ENCODE measurements at regions not wholly inside any gene's neighbourhood (a gene's known extent, or its start where the extent isn't known, plus 50 kb on each side); places are given as distances from the start of the nearest gene placed in this dataset.

DNA sequence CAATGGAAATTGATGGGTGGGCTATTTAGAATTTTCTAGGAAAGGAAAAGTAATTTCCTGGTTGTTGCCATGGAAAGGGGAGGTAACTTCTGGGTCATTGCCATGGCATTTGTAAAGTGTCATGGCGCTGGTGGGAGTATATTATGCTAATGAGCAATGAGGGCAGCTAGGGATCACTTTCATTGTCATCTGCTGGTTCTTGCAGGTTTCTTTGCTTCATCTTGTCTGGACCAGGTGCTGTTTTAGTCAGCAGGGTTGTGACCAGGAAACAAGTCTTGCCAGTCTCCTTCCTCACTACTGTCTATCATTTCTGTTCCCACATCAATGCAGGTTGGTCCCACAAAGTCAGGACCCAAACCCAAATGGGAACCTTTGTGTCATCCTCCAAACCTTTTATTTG is 237.6 kb upstream of the C11orf87 start:
- no peak for DNase-seq

DNA sequence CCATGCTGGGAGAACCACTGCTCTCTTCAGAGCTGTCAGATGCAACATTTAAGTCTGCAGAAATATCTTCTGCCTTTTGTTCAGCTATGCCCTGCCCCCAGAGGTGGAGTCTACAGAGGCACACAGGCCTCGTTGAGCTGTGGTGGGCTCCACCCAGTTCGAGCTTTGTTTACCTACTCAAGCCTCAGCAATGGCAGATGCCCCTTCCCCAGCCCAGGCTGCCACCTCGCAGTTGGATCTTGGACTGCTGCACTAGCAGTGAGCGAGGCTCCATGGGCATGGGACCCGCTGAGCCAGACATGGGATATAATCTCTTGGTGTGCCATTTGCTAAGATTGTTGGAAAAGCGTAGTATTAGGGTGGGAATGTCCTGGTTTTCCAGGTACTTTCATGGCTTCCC is 229.1 kb upstream of the C11orf87 start:
- no peak for DNase-seq

DNA sequence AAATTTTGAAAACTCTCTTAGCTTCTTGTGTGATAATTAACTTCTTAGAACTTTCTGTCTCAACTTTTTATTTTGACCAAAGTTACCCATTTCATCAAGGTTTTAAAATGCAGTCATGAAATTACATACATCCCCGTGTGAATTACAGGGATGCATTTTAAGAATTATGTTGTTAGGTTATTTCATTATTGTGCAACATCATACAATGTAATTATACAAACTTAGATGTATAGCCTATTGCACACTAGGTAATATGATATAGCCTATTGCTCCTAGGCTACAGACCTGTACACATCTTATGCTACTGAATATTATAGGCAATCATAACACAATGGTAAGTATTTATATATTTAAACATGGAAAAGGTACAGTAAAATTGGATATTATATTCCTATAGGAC is 228.1 kb upstream of the C11orf87 start:
- DNase-seq = no peak

DNA sequence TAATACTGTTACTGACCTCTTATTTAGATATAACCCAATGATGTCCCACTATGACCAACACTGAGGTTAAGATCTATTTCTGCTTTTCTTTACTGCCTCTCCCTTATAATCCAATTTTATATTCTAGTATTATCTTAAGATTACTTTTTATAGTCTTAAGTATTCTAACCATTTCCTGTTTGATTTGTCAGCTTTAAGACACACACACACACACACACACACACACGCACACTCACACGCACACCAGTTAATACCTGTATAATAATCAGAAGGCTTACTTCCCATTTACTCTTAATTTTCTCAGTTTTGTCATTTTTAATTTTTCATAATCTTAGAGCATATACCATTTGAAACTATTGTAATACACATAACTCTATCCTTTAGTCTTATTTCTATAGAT is 226.0 kb upstream of the C11orf87 start:
- DNase-seq = no peak

DNA sequence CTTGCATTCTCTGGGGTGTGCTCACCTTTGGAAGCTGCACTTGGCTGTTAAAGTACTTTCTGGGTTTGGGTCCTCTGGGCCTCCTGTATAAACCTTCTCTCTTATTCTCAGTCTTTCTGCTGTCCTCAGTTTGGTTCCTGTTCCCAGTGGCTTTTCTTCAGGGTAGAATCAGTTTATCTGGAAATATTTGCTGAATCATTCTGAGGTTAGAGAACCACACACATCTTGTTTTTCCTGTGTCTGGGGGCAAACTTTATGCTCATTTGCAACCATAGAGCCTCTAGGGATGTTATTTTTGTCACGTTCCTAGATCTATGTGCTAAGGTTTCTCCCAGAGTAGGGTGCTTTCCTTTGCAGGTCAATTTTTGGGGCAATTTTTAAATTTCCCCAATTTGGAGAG is 224.3 kb upstream of the C11orf87 start:
- DNase-seq = no peak

DNA sequence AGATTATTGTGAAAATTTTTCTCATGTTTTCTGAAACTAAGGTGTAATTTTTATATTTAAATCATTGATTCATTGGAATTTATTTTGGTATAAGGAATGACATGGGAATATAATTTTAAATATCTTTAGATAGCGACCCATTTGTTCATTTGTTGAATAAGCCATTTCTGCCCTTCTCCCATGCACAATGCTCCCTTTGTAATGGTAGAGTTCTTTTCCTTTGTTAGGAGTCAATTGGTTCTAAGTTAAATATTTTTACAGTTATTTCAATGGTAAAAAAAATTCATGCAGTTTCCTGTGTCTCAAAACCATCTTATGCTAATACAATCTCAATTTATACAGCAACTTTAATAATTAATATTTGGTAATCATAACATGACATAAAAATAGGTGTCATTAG is 218.8 kb upstream of the C11orf87 start:
- DNase-seq = no peak

DNA sequence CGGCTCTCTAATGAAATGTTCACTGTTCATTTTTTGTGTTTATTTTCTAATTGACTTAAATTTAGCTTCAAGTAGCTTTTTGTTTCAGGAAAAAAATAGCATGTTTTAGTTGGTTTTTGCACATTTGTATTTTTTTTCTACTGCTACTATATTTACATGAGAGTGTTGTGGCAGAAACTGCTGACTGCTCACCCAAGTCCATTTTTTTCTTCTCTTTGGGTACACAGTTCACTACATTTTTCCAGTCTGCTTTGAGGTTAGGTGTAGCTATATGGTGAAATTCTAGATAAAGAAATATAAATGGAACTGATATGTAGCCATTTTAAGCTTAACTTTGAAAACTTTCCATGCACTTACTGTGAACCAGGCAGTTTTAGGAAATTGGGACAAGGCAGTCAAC is 216.7 kb upstream of the C11orf87 start:
- no peak for DNase-seq

DNA sequence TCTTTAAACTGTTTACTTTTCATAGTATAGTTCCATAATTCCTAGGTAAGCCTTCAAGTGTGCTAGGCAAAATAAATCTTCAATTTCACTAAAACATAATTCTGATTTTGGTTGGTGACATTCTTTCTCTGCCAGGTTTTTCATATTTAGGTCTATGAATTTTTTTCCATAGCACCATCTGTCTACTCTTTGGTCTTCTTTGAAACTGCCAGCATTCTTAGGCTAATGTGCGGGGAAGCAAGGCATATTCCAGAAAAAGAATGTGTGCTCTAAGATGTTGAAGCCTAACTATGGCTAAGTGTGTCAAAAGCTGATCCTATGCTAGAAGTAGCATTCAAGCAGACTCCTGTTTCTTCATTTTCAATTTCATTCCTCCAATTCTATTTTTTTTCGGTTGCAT is 213.9 kb upstream of the C11orf87 start:
- DNase-seq = no peak

DNA sequence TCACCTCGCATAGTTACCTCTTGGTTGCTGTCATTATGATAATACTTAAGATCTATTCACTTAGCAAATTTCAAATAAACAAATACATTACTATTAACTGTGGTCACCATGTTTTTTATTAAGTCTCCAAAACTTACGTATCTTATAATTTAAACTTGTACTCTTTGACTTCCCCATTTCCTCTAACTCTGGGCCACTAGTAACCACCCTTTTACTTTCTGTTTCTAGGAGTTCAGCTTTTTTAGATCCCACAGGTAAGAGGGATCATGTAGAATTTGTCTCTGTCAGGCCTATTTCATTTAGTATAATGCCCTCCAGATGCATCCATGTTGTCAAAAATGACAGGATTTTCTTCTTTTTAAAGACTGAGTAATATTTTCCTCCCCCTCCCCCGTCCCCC is 212.4 kb upstream of the C11orf87 start:
- no peak for DNase-seq

DNA sequence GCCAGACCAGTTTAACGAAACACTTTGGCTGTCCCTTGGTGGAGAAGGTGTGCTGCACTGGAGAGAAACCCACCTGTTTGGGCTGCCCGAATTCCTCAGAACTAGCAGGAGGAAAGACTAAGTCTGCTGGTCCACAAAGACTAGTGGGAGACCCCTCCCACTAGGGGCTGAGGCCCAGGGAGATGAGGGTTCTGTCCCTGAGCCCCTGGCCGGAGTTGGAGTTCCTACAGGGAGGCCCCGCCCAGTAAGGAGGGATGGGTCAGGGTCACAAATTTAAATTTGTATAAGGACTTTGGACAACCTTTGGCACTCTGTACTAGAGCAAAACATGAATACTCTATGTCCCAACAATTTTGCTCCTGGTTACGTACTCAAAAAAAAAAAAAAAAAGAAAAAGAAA is 200.8 kb upstream of the C11orf87 start:
- no peak for DNase-seq

DNA sequence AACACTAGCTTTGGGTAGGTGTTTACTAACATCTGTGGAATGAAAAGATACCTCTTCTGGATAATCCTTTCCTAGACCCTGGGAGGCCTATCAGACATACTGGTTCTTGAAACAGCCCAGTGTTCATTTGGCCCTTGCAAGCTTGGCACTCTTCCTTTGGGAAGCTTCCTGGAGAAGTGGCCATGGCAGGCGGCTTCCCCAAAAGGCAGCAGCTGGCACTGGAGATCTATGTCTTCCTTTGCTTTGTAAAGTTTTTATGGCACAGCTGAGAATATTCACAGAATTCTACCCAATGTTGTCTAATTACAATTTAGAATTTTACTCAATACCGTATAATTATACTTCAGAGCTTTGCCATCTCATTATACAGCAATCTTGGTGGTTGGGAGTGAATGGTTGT is 199.2 kb upstream of the C11orf87 start:
- DNase-seq = no peak

DNA sequence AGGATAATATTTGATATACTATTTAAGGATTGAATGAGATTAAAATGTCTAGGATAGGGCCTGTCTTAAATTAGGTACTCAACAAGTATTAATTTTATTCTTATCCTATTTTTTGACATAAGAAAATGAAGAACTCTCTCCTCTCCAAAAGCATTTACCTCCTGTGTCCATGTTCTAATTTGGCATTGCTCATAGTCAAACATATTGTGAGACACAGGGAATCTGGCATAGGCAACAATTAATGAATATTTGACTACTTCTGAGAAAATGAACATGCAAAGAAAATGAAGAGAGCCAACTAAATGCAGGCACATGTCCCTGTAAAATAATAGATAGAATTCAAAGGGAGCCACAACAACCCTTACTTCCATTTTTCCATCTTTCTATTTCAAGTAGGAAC is 198.5 kb upstream of the C11orf87 start:
- no peak for DNase-seq

DNA sequence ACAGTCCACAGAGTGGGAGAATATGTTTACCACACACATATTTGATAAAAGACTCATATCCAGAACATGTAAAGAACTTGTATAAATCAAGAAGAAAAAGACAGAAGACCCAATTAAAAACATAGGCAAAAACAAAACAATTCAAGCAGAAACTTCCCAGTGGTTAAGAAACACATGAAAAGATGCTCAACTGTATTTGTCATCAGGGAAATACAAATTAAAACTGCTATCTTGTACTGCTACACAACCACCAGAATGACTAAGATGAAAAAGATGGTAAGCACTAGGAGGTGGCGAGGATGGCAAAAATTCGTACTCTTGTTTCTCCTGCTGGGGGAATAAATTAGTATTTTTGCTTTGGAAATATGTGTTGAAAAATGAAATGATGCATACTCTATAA is 192.3 kb upstream of the C11orf87 start:
- no peak for DNase-seq

DNA sequence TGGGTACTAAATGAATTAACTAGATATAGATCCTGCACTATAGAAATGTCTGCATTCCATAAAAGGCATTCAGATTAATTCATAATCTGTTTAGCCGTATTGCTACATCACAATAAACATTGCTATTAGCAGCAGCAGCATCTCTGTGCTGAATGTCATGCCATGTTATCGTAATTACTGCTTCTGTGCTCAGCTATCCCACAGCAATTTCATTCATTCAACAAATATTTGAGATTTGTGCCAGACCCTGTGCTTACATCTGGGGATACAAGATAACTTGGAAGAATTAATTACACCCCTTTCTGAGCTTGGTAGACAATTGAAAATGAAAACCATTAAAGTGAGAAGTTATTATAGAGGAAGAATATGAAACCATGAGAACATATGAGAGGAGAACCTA is 185.8 kb upstream of the C11orf87 start:
- no peak for DNase-seq

DNA sequence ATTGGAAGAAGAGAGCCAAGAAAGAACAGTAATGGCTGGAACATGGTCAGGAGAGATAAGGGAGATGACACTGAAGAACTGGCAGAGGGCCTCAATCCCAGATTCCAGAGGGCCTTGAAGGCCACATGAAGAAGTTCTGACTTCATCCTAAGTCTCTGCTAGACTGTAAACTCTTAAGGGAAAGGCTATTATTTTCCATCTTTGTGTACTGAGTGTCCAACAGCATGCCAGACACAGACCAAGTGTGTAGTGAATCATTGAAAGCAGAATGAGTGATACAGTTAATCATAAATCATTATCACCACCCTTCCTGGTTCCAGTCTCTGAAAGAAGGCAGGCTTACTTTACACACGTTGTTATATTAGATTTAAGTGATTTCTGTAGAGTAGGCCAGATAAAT is 185.3 kb upstream of the C11orf87 start:
- no peak for DNase-seq

DNA sequence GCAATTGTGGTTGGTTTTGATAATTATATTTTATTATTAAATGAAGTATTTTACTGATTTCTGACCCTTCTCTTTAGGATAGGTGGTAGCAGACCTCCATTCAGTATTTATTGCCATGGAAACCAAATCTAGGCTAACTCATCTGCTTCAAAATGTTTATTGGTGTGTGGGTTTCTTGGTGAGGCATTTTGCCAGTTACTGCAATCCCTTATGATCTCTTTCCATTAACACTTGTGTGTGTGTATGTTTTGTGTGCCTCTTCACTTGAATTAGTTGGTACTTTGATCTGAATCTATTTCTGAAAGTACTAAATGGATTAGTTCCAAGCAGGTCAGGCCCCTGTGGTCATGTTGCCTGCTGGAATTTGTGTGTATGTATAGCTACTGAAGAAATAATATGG is 184.4 kb upstream of the C11orf87 start:
- no peak for DNase-seq

DNA sequence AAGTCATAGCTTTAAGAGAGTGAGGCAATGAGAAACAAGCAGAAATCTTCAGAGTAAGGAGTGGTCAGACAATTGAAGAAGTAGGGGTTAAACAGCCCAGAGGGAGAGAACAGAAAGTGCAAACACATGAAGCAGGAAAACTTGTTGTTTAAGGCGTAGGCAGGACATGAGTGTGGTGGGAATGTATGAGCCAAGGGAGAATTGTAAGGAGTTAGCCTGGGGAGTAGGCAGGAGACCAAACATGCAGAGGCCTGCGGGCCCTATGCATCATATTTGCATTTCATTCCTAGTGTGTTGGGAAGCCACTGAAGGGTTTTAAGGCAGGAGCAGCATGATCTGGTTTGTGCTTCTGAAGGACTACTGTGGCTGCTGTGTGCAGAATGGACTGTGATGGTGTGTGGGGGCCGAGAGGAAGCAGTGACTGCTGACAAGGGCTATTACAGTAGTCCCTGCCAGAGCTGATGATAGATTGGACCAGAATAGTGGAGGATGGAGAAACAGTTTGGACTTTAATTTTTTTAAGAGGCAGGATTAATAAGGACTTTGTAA is 179.9 kb upstream of the C11orf87 start:
- DNase-seq = no peak

DNA sequence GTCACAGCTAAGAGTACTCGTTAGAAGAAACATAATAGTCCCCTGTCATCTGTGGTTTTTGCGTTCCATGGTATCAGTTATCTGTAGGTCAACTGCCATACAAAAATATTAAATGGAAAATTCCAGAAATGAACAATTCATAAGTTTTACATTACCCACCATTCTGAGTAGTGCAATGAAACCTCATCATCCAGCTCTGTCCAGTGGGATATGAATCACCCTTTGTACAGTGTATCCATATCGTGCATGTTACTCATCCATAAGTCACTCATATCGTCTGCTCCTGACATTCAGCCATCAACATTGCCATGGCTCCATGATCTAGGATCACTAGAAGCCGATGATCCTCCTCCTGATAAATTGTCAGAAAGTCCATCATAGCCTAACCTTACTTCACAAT is 174.9 kb upstream of the C11orf87 start:
- DNase-seq = no peak

DNA sequence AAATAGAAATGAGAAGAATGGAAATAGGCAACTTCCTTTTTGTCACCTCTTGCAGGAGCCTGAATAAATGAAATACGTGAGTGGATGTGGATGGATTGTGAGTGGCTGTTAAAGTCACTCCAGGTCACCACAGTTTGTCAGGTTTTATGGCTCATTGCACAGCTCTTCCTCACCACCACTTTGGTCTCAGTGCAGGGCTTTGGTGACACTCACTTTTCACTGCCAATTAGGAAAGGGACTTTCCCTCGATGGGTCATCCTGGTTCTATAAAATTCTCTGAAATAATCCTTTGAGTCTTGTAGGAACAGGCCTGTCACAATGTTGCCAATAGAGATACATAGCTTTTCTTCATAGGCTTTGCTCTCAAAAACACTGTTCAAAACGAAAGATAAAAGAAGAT is 172.4 kb upstream of the C11orf87 start:
- DNase-seq = no peak

DNA sequence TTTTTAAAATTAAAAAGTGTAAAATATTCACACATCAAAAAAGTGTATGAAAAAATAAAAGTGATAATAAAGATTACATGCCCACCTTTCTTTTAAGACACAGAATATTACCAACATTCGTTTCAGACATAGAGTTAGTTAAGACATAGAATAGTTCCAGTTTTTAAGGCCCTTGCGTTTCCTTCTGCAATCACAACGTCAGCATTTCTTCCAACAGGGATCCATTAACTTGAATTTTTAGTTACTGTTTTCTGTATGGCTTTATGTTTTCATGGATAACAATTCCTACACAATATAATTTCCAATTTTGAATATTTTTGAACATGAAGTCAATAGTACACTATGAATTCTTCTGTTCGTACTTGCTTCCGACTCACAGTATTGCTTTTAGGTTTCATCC is 170.8 kb upstream of the C11orf87 start:
- no peak for DNase-seq

DNA sequence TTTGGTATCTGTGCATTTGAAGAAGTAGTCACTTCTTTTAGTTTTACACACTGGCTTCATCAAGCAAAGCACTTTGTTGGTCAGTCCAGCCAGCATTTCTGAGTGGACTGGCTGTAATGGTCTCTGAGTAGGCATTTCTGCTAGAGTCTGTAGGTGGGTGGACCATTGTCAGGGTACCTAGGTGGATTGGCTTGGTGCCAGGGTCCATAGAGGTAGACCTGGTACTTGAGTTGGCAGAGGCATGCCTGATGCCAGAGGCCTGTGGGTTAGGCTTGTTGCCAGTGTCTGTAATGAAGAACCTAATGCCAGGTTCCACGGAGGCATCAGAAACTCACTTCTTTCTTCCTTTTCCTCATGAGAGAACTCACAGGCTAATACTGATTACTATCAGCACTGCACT is 157.9 kb upstream of the C11orf87 start:
- DNase-seq = no peak

DNA sequence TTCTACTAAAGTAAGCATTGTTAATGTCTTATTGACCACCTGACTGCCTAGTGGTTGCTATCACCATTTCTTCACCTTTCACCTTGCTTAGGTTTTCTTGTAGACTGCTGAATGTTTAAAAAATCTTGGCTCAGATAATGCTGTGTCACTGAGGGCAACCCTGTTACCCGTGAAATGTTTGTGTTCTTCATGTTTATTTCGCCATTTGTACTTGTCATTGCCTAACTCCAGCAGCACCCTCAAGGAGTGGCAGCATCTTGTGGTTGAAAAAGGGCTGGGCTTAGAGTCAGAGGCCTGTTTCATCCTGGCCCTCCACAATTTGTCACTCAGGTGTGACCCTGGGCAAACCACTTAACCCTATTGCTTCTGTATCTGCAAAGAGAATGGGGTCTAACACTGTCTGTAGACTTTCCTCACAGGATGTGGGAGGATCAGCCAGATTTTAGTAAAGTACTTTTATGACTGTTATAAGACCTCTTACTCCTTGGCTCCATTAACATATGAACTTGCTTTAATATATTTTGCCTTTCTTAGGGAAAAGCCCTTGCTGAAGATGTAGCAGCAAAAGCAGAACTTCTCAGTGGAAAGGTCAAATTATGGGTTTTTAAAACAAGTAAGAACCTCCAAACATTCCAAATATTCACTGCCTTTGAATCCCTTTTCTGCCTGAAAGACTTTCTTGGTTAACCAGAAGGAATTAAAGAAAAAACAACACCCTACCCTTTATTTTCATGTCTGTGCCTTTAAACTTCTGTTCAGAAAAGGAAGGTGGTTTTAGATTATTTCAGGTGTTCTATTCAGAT is 154.5 kb upstream of the C11orf87 start:
- DNase-seq = no peak

DNA sequence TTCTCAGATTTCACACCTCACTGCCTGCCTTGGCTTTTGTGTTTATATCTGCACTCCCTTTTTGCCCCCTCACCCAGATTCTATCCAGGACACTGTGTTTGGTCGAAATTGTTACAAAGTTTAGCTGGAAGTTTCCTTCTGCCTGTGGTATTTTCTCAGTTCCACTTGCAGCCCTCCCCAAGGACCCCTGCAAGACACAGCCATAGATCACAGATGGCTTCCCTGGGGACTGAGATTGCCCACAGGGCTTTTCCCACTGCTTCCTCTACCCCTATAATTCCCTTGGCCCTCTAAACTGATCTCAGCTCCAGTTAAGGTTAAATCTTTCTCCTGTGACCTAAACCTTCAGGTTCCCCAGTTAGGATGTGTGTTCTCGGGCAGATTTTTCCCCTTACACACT is 146.1 kb upstream of the C11orf87 start:
- DNase-seq = no peak

DNA sequence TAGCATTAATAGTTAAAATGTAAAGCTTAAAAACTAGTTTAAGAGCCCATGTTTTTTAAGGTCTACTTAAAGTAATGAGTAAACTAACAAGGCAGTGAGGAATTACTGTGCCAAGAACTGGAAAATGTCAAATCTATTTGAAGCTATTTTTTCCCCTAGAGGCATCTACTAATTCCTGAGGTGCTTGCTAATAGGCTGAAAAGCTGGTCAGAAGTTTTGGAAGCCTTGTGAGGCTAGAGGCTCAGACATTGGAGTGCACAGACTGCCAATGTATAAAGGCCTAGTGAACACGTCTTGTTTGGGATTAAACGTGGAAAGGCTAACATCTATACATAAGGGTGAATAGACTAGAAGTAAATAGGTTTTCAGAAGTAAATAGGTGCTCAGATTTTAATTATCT is 136.5 kb upstream of the C11orf87 start:
- no peak for DNase-seq

DNA sequence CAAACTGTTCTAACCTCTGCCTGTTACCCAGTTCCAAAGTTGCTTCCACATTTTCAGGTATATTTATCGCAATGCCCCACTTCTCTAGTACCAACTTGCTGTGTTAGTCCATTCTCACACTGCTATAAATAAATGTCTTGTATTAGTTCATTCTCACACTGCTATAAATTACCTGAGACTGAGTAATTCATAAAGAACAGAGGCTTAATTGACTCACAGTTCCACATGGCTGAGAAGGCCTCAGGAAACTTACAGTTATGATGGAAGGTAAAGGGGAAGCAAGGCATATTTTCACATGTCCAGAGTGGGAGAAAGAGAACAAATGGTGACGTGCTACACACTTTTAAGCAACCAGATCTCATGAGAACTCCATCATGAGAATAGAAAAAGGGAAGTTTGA is 130.4 kb upstream of the C11orf87 start:
- DNase-seq = no peak

Measured in NCI-H2081 treated with DMSO at 0.1 percent for 48 hours (cell line).